ENCODE measurements at regions not wholly inside any gene's neighbourhood (a gene's known extent, or its start where the extent isn't known, plus 50 kb on each side); places are given as distances from the start of the nearest gene placed in this dataset.

- TF ChIP-seq USF2 (IDR thresholded peaks at IDR 0.05; ENCODE audit: low read length) (no peak), CBX8 (IDR thresholded peaks at IDR 0.05; ENCODE audit: borderline replicate concordance, low read depth, low read length) (no peak), NRF1 (IDR thresholded peaks at IDR 0.05; ENCODE audit: low read depth, low read length) (no peak), BACH1 (IDR thresholded peaks at IDR 0.05; ENCODE audit: low read length) (no peak), BCL11A (IDR thresholded peaks at IDR 0.05; ENCODE audit: low read depth in 2 of 2, low read length in 2 of 2) (no peak), RFX5 (IDR thresholded peaks at IDR 0.05; ENCODE audit: borderline replicate concordance, low read depth, low read length) (no peak), SP2 (IDR thresholded peaks at IDR 0.05; ENCODE audit: low read length) (no peak), MAX (IDR thresholded peaks at IDR 0.05) (no peak), JUND (IDR thresholded peaks at IDR 0.05; ENCODE audit: low read length) (no peak)
Observed at GRCh38 chr18:24825397-24825796, 365.0 kb downstream of the HRH4 start (continued).
